ENCODE measurements at regions not wholly inside any gene's neighbourhood (a gene's known extent, or its start where the extent isn't known, plus 50 kb on each side); places are given as distances from the start of the nearest gene placed in this dataset.

GRCh38 chr7:11895337-11895736 lies 63.3 kb upstream of the THSD7A start:
- no peak for DNase-seq

- no peak for DNase-seq
Measured at GRCh38 chr7:11896663-11897062, 64.7 kb upstream of the THSD7A start.

- DNase-seq: no peak
Measured at GRCh38 chr7:11899247-11899646, 67.2 kb upstream of the THSD7A start.

GRCh38 chr7:11910253-11910652 lies 78.3 kb upstream of the THSD7A start:
- no peak for DNase-seq

- no peak for DNase-seq
Measured at GRCh38 chr7:11911900-11912299, 79.9 kb upstream of the THSD7A start.

- DNase-seq: no peak
Measured at GRCh38 chr7:11914645-11915044, 82.6 kb upstream of the THSD7A start.

- no peak for DNase-seq
Measured at GRCh38 chr7:11923376-11923930, 91.5 kb upstream of the THSD7A start.

GRCh38 chr7:11931307-11931706 lies 99.3 kb upstream of the THSD7A start:
- DNase-seq: no peak

- DNase-seq: no peak
Measured at GRCh38 chr7:11934796-11935195, 102.8 kb upstream of the THSD7A start.

- no peak for DNase-seq
Measured at GRCh38 chr7:11935905-11936304, 103.9 kb upstream of the THSD7A start.

- no peak for DNase-seq
Measured at GRCh38 chr7:11946794-11947193, 114.8 kb upstream of the THSD7A start.

- no peak for DNase-seq
Measured at GRCh38 chr7:11950281-11950680, 118.3 kb upstream of the THSD7A start.

GRCh38 chr7:11950942-11951341 lies 118.9 kb upstream of the THSD7A start:
- DNase-seq: no peak

GRCh38 chr7:11951909-11952308 lies 119.9 kb upstream of the THSD7A start:
- DNase-seq: no peak

- no peak for DNase-seq
Measured at GRCh38 chr7:11952972-11953371, 121.0 kb upstream of the THSD7A start.

GRCh38 chr7:11956991-11957390 lies 125.0 kb upstream of the THSD7A start:
- no peak for DNase-seq

GRCh38 chr7:11957956-11958355 lies 126.0 kb upstream of the THSD7A start:
- no peak for DNase-seq

- DNase-seq: no peak
Measured at GRCh38 chr7:11959121-11959520, 127.1 kb upstream of the THSD7A start.

GRCh38 chr7:11960621-11961020 lies 128.6 kb upstream of the THSD7A start:
- DNase-seq: no peak

- DNase-seq: no peak
Measured at GRCh38 chr7:11969643-11970042, 137.6 kb upstream of the THSD7A start.

- DNase-seq: no peak
Measured at GRCh38 chr7:11970132-11970531, 138.1 kb upstream of the THSD7A start.

- DNase-seq: no peak
Measured at GRCh38 chr7:11985376-11985775, 153.4 kb upstream of the THSD7A start.

GRCh38 chr7:11985971-11986370 lies 154.0 kb upstream of the THSD7A start:
- DNase-seq: no peak

GRCh38 chr7:11988186-11988585 lies 156.2 kb upstream of the THSD7A start:
- DNase-seq: no peak

- no peak for DNase-seq
Measured at GRCh38 chr7:12002428-12002827, 170.4 kb upstream of the THSD7A start.

- DNase-seq: no peak
Measured at GRCh38 chr7:12004581-12004980, 172.6 kb upstream of the THSD7A start.

All from effector CD4-positive, alpha-beta T cell (primary cell).